Activated CD4-positive, alpha-beta T cell treated with anti-CD3 and anti-CD28 coated beads for 4 hours (primary cell): ENCODE measurements at regions not wholly inside any gene's neighbourhood (a gene's known extent, or its start where the extent isn't known, plus 50 kb on each side); places are given as distances from the start of the nearest gene placed in this dataset.

Experiments used
- DNase-seq, 2 donors: peaks; one replicate each; pipeline ENCODE4 v3.0.0-alpha.2; 2020

DNA sequence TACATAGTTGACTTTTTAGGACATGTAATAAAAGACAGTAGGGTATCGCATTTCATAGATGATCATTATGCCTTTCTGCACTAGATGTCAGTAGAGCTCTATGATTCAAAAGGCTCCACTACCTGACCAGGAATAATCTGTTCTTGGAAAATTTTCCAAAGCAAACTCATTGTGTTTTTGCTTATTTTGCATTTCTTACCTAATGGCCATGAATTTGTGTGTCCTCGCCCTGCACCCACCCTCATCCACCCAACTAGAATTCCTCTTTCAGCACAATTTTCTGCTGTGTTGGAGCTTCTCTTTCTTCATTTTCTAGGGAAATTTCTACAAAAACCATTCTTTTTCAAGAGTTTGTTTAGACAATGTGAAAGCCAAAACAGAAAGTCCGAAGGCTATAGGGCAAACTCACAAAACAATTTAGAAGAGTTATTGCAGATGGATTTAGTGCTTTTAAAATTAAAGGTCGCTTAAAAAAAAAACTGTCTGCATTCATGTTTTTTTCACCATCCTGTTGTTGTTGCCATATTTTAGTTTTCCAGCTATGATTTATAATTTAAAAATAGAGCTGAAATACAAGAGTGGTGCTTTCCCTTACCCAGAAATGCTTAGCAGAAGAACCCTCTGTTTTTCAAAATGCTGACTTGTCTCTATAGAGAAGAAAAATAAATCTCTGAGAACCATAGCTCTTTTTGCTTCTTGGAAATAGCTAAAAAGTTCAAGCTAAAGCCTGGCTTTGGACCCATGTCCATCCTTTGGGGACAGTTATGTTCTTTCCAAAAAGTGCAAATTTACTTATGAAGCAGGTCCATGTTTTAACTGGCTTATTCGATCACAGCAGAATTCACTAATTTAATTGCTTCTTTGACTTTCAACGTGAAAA is 183.7 kb downstream of the SPATA18 start:
- no peak for DNase-seq

DNA sequence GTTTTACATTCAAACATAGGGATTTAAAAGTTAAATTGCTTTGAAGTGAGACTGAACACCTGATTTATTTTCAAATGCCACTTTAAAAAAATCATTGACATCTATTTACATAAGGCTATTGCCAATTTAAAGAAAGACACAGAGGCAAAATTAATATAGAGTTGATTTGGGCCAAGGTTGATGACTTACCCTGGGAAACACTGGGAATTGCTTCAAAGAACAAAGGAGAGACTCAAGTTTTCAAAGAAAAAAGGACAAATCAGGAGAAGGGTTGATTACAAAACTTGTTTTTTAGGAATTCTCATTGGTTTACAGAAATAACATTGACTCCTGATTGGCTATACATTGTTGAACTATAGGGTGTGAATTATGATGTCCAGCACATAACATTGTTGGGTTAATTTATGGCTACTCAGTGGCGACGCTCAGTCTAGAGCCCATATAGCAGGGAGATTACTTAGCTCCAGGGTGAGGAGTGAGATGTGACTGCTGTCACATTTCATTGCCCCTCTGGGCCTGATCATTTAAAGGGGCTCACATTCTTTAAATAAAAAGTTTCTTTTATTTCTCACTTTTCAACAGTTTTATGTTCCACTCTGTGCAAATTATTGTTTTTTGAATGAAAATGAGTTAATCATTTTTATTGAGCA is 184.6 kb downstream of the SPATA18 start:
- no peak for DNase-seq

- no peak for DNase-seq
Observed at GRCh38 chr4:52241916-52242315, 190.8 kb downstream of the SPATA18 start.

DNA sequence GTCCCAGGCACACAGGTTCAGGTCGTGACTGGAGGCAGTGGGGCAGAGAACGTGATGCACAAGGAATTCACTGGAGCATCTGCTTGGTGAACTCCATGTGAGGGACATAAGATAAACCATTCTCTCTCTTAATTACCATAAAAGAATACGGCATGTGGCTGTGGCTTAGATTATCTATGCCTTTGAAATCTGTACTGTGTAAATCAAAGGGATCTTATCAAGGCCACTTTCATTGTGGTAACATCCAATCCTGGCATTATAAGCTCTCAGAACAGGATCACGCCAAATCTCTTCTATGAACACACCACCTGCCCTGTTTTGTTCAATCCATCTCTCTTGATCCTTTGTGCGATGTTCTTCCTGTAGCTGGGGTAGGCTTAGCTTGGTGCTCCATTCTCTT is 192.3 kb downstream of the SPATA18 start:
- DNase-seq = no peak

GRCh38 chr4:52244103-52244775 is 193.1 kb downstream of the SPATA18 start:
- no peak for DNase-seq

DNA sequence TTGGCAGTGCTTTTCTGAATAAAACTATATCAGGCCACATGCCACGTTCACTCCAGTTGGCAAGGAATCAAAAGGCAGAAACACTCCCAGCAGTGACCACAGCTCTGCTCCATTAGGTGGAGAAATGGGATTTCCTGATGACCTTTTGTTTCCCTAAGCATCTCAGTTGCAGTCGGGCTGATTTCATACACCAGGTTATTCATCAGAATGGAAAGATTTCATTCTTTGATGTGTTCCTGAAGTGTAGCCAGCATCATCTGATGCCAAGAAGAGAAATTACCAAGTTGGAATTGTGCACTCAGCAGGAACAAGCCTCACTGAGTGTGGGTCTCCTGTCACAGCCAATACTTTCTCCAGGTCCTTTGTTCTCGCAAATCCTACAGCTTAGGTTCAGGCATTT is 193.7 kb downstream of the SPATA18 start:
- no peak for DNase-seq

DNA sequence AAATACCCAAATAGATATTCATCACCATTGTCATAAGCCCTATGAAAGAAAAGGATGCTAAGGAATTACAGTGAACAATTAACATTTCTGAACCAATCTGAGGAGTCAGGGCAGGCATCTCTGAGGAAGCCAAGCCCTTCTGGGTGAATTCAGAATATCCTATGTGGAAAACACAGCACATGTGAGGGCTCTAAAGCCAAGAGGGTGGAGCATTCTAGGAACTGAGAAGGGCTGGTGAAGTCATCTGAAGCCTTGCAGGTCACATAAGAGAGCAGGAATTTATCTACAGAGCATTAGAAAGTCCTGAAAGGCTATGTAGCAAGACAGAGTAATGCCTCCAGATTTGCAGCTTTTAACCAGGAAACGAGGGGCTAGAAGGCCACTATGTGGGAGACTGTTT is 195.7 kb downstream of the SPATA18 start:
- no peak for DNase-seq

- DNase-seq = no peak
Observed at GRCh38 chr4:52247941-52248340, 196.8 kb downstream of the SPATA18 start.

DNA sequence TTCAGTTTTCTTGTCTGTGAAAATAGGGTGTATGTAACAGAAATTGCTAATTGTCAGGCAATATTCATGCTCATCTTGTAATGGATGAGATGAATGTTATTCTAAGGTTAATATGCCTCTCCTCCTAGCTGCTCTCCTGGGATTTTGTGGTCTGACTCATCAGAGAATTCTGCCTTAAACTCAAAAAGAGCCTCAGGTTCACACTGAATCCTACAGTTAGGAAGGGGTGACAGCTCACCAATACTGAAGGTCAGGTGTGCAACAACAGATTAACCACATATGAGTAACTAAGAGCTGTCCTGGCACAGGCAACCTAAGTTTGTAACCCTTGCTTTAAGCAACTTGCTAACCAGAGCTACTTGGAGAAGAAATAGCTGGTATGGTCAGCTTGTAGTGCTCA is 197.7 kb downstream of the SPATA18 start:
- DNase-seq = no peak

- DNase-seq = no peak
Observed at GRCh38 chr4:52249581-52249980, 198.5 kb downstream of the SPATA18 start.

DNA sequence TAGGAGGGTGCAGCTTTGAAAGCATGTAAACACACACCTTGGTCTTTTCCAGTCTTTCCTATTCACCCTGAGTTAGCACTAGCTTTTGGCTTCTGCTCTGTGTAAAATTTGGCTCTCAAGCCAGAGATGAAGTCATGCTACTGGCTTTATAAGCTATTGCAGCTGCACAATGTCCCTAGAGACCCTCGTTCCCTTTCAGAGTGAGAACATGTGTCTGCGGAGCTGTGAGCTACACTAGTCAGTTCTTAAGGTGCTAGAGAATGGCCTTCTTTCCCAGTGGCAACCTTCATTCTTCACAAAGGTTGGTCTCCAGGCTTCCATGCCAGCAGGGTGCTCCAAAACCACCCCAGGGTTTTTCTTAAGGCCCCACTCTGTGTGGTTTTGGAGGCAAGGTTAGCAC is 199.1 kb downstream of the SPATA18 start:
- DNase-seq = no peak

DNA sequence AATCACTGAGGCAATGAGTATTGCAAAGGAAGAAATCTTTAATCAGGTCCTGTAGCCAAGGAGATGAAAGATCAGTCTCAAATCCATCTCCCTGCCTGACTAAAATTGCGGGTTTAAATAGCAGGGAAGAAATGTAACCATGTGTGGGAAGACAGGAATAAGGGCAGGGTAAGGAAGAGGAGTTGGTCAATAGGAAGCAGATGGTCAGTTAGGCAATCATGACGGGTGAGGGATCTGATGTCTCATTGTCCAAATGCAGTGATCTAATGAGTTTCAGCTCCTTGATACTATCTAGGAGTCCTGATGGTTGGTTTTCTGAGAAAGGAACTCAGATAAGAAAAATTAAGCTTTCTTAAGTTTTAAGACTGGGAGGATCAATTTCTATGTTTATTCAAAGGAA is 200.8 kb downstream of the SPATA18 start:
- DNase-seq = no peak

DNA sequence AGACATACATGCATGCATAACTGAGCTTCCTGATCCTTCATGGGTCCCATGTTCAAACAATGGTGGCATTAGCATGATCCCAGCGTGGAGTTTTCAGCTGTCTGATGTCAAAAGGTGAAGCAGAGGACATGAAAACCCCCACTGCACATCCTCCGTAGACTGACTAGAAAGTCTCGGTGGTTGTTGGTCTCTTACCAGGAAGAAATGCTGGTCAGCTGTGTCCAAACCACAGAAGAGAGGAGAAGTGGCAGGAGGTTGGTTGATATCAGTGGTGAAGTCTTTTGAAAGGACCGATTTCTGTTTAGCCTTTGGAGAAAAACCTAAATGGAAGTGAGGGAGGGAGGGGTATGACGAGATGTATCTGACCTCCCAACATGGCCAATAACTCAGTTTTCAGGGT is 201.9 kb downstream of the SPATA18 start:
- DNase-seq = no peak

DNA sequence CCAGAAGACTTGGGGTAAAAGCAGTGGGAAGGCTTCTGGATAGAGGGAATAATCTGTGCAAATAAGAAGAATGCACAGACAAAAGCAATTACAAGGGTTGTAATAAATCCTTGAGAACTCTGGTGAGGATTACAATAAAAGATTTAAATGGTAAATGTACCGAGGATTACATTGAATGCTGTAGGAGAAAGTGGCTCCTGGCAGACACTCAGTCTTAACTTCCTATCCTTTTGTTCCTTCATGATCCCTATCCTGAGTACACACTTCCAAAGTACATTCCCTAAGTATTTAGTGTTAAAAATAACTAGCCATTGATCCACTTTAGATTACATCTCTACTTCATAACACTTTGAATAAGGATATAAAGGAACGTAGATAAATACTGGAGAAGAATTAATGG is 205.4 kb downstream of the SPATA18 start:
- no peak for DNase-seq

GRCh38 chr4:52259978-52260377 is 208.9 kb downstream of the SPATA18 start:
- DNase-seq = no peak

DNA sequence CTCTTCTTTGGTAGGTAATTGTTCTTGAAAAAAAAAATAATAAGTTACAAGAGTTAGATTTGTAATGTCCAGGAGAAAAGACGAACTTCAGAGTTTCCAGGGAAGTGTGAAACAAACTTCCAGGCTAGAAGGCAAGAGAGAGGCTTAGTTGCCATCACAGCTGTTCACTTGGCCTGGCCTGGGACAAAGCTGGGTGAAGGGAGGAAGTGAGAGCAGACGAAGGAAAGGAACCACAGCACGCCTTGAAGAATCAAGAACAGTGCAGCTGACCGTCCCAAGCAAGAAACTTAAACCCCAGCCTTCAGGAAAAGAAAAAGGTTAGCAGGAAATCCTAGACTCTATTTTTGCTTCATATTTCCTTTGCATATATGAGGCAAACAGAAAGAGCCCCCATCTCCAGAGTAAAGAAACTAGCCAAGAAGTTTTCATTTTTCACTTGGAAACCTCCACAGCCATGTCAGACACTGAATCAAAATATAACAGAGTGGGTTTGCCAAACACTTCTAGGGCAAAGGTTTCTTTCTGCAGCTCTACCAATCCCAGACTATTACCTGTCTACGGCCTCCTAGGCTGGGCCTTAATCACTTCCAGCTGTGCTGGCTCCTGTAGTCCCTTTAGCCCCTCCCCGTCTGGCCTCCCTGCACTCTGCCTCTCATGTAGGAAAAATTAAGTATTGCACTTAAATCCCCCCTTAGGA is 209.6 kb downstream of the SPATA18 start:
- DNase-seq = no peak

- DNase-seq = no peak
Observed at GRCh38 chr4:52263607-52264006, 212.5 kb downstream of the SPATA18 start.

DNA sequence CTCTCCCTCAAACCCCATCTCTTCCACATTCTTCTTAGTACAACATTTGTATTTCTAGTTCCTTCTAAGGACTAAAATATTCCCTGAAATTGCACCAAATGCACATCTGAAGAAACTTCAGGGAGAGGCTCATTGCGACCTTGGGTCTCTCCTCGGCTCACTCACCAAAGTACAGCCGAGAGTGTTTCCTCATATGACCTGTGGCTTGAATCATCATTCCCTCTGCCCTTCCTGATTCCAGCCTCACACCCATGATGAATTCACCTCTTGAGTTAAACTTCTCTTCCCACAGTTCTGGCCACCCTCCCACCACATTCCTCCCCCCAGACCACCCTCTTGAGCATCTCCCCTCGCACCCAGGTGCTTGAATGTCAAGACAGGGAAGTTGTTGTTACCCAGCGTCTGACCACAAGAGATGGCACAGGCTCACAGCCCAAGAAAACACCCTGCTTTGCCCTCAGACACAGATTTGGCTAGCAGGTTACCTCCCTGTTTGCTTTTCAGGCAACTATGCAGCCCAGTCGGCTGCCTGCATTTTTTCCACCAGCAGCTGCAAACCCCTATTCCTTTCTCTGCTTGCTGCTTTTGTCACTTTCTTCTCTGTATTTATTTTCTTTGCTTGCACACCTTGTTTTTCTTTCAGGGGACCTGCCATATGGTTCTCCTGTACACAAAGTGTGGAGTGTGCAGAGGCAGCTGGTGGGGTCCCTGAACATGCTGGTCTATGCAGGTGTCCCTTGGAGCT is 214.8 kb downstream of the SPATA18 start:
- DNase-seq = no peak

GRCh38 chr4:52266537-52267137 is 215.5 kb downstream of the SPATA18 start:
- no peak for DNase-seq

- no peak for DNase-seq
Observed at GRCh38 chr4:52269761-52270160, 218.7 kb downstream of the SPATA18 start.

DNA sequence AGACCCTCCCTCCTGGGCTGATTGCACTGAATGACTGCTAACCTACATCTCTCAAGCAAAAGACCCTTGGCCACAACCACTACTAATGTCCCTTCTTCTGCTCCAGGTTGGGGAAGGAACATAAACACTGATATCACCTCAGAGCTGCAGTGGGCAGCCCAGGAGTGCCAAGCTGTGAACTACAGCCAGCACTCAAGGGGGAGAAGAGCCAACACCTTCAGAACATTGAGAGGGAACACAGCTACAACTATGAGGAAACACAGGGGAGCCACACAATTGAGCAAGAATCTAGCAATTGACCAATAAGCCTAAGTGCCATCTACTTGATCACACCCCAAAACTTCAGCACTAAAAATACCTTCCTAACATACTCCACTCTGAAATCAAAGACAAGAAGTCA is 222.8 kb downstream of the SPATA18 start:
- DNase-seq = no peak

GRCh38 chr4:52288212-52288855 is 237.2 kb downstream of the SPATA18 start:
- no peak for DNase-seq
